ENCODE measurements at regions not wholly inside any gene's neighbourhood (a gene's known extent, or its start where the extent isn't known, plus 50 kb on each side); places are given as distances from the start of the nearest gene placed in this dataset.

DNA sequence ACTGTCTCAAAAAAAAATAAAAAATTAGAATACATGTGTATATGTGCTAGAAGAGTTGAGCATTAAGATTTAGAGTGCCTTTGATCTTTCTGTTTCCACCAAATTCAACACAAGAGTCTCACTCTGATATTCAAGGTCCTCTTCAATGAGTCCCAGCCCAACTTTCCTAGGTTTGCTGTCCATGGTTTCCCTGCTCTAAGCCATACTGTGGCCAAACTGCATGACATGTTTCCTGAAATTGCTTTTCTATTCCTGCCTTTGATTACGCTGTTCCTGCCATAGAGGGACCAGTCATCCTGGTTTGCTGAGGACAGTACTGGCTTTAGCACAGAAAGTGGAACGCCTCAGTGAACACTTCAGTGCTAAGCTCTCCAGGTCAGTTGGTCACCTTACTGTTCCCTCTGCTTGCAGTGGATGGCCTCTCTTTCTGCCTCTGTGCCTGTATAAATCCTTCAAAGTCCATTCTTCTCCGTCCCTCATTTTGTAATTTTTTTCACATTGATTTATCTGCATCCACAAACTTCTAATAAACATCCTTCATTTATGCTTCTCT lies 305.9 kb upstream of the PROX1 start:
- Histone ChIP-seq H3K4me1 (ENCODE audit: low read depth) (peaks cover 17% of the 10 kb centered on the region), H3K36me3 (ENCODE audit: low read depth) (no peaks in the 10 kb centered on the region), H3K4me3 (no peak overlapping the region), H3K9me3 (no peaks in the 10 kb centered on the region)
- DNase-seq: no peak
- TF ChIP-seq, protein P1, sequence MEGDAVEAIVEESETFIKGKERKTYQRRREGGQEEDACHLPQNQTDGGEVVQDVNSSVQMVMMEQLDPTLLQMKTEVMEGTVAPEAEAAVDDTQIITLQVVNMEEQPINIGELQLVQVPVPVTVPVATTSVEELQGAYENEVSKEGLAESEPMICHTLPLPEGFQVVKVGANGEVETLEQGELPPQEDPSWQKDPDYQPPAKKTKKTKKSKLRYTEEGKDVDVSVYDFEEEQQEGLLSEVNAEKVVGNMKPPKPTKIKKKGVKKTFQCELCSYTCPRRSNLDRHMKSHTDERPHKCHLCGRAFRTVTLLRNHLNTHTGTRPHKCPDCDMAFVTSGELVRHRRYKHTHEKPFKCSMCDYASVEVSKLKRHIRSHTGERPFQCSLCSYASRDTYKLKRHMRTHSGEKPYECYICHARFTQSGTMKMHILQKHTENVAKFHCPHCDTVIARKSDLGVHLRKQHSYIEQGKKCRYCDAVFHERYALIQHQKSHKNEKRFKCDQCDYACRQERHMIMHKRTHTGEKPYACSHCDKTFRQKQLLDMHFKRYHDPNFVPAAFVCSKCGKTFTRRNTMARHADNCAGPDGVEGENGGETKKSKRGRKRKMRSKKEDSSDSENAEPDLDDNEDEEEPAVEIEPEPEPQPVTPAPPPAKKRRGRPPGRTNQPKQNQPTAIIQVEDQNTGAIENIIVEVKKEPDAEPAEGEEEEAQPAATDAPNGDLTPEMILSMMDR (IDR thresholded peaks at IDR 0.05): no peak
- ATAC-seq: no peak
- intact Hi-C loops (cut with DNase I, micrococcal nuclease): no loop called here

DNA sequence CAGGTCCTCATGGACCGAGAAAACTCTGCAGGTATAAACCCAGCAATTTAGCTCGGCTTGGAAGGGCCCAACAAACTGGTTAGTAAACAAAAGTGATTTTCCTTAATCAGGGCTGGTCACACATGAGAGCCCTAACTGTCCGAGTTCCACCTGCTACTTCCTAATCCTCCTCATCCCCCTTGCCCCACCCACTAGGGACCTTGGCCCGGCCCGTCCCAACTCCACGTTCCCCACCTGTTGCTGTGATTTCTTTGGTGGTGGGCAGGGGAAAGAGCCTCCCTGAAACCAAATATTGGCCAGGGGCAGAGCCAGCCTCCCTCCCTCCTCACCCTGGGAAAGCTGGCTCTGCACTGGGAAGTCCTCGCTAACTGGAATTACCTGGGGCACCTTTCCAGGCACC lies 304.2 kb upstream of the PROX1 start:
- Histone ChIP-seq H3K4me3 (no peak overlapping the region), H3K36me3 (ENCODE audit: low read depth) (no peaks in the 10 kb centered on the region), H3K4me1 (ENCODE audit: low read depth) (peaks cover 27% of the 10 kb centered on the region), H3K9me3 (no peaks in the 10 kb centered on the region)
- peak; percentile 44 to 74 (median 55) for DNase-seq
- intact Hi-C loops (cut with DNase I, micrococcal nuclease): no loop called here
- ATAC-seq: peak; percentile 85
- TF ChIP-seq, protein P1 (IDR thresholded peaks at IDR 0.05): no peak

DNA sequence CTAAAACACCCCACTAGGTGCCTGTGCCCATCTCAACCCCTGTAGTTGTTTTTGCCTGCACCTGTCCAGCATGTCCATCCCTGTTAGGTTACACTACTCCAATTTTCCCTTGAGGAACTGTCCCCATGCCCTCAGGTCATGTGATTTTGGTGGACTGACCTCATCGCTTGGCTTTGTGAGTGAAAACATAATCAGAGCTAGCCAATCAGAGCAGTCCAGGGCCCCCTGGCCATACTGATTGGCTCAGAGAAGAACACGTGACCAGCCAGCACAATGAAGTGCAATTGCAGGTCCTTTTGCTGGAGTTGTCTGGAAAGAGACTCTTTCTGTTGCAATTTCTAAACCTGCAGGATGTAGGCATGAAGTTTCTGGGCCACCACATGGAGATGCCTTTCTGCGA lies 303.3 kb upstream of the PROX1 start:
- intact Hi-C loops (cut with DNase I, micrococcal nuclease): no loop called here
- ATAC-seq (no peak), DNase-seq (no peak)
- TF ChIP-seq, protein P1 (IDR thresholded peaks at IDR 0.05): no peak
- no peaks in the 10 kb centered on the region for H3K36me3 ChIP-seq (ENCODE audit: low read depth)
- H3K4me1 ChIP-seq (ENCODE audit: low read depth): peaks cover 27% of the 10 kb centered on the region
- no peaks in the 10 kb centered on the region for H3K9me3 ChIP-seq
- no peak overlapping the region for H3K4me3 ChIP-seq

DNA sequence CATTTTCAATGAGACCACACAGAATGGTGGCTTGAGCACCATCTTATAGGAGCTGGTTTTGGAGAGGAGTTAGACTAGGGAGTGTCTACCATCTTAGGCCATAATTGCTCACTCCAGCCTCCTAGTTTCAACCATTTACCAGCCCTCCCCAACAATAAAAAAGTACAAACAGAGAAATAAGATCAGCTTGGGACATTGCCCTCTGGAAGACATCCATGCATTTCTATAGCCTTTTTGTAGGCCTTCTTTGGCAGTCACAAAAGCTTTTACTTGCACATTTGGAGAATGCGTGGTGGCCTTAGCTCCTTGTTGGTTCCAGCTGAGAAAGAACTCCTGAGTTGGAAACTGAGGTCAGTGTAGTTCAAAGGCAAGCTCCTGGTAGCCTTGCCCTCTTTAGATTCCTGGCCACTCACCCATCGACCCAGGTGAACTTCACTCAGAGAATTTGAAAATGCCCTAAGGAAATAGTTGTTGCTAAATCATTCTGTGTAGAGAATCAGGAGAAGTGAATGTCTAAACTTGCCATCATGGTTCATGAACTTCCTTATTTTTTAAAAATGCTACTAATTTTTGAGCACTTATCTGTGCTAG lies 301.7 kb upstream of the PROX1 start:
- Histone ChIP-seq H3K9me3 (no peaks in the 10 kb centered on the region), H3K36me3 (ENCODE audit: low read depth) (no peaks in the 10 kb centered on the region), H3K4me1 (ENCODE audit: low read depth) (peaks cover 35% of the 10 kb centered on the region), H3K4me3 (no peak overlapping the region)
- intact Hi-C loops (cut with DNase I, micrococcal nuclease): no loop called here
- TF ChIP-seq, protein P1 (IDR thresholded peaks at IDR 0.05): no peak
- peak in 1 of 3 donors; percentile 49 for DNase-seq
- ATAC-seq: peak; percentile 22

DNA sequence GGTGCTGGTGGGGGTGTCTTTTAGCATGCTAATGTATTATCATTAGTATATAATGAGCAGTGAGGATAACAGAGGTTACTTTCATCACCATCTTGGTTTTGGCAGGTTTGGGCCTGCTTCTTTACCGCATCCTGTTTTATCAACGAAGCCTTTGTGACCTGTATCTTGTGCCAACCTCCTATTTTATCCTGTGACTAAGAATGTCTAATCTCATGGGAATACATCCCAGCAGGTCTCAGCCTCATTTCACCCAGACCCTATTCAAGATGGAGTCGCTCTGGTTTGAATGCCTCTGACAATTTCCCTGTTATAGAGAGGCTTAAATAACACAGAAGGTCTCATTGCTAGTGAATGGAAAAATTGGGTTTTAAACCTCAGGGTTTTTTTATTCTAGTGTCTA lies 300.8 kb upstream of the PROX1 start:
- DNase-seq (no peak), ATAC-seq (no peak)
- Histone ChIP-seq H3K4me1 (ENCODE audit: low read depth) (peaks cover 44% of the 10 kb centered on the region), H3K4me3 (no peak overlapping the region), H3K9me3 (no peaks in the 10 kb centered on the region), H3K36me3 (ENCODE audit: low read depth) (no peaks in the 10 kb centered on the region)
- TF ChIP-seq, protein P1 (IDR thresholded peaks at IDR 0.05): no peak
- intact Hi-C loops (cut with DNase I, micrococcal nuclease): no loop called here

Data from mucosa of descending colon (tissue), 3 donors.